HG02571 (cell line): ENCODE measurements at regions not wholly inside any gene's neighbourhood (a gene's known extent, or its start where the extent isn't known, plus 50 kb on each side); places are given as distances from the start of the nearest gene placed in this dataset.

Experiments used
- ATAC-seq: cut with Tn5 transposase; IDR thresholded peaks from one replicate; pipeline ENCODE4 v1.9.1; 2021; ENCODE audit warnings: mild to moderate bottlenecking, moderate library complexity; ENCODE audit not compliant: unreplicated experiment

- ATAC-seq: no peak
Observed at GRCh38 chr13:34001389-34001788, 183.4 kb downstream of the RFC3 start.

DNA sequence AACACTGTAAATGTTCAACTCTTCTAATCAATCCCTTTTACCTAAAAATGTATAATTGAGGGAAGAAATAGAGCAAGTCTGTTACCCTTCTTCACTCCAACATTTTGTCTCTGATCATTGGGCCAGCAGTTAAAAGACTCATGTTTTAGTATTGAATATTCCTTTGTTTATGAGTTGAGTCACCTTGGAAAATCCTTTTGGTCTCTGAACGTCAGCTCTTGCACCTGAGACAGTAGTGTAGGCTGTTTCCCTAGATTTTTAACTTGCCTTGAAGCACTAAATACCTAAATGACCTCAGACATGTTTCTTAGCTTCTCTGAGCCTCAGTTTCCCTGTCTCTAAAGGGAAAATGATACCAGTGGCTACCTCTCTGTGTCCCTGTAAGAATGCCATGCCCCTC is 184.2 kb downstream of the RFC3 start:
- no peak for ATAC-seq

DNA sequence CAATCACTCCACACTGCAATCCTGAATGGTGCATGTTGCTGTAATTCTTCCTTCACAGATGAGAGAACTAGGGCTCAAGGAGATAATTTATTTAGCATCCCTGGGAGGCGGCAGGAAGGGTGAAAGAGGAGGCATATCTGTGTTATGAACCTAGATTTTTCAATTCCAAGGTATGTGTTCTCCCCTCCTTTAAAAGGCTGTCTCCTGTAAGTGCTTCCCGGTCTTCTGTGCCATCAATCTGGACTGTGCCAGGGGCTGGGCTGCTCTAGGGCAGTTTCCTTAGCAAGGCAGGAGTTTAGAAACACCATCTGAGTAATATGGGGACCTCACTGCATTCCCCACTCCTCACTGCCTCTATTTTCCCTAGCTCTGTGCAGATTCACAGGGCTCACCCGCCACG is 185.0 kb downstream of the RFC3 start:
- ATAC-seq: no peak

DNA sequence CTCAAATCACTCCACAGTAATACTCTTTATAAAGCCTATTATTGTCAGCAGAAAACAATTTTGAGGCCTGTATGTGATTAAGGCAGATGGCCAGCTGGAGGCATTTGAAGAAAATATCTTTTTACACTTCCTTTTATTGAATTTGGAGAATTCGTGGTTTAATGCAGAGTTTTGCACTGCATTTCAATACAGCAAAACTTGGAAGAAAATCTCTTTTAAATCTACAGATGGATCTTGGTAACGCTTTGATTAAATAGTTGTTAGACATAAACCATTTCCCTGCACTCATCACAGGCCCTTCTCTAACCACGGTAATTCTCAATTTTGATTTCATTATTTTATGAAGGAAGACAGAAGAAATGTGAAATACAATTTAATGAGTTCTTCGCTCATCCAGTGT is 185.7 kb downstream of the RFC3 start:
- ATAC-seq: no peak

- ATAC-seq: no peak
Observed at GRCh38 chr13:34004676-34005075, 186.7 kb downstream of the RFC3 start.

DNA sequence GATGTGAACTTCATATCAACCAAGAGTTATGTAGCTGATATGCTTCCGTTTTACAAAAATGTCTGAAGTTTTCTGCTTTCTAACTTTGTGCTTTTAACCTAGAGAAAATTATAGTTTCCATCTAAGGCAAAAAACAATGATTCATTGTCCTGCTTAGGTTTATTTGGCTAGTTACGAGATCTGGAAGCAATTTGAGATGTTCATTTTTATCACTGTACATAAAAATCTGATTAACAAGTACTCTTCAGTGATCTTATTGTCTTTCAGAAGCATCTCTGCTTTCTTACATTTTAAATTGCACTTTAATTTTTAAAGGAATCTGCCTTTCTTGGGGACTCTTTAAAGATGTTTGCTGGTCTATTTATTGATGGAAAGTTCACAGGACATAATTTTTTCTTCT is 188.1 kb downstream of the RFC3 start:
- ATAC-seq: no peak

- no peak for ATAC-seq
Observed at GRCh38 chr13:34011552-34012085, 193.7 kb downstream of the RFC3 start.

- ATAC-seq: no peak
Observed at GRCh38 chr13:34012382-34012781, 194.4 kb downstream of the RFC3 start.

DNA sequence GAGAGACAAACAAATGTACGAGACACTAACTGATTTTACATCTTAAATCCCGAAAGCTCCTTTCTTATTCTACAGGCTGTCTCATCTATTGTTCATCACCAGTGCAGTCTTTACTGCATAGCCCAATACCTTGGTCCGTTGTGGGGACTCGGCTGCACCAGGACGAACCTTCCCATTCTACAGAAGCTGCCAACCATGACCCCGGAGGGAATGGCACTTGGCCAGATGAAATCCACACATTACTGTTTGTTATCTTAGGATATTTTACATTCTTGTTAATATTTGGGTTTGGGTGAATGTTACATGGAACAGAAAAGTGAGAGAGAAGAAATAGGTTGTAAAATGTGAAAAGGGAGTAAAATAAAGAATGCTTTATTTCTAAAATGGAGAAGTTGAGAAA is 195.1 kb downstream of the RFC3 start:
- ATAC-seq: no peak

DNA sequence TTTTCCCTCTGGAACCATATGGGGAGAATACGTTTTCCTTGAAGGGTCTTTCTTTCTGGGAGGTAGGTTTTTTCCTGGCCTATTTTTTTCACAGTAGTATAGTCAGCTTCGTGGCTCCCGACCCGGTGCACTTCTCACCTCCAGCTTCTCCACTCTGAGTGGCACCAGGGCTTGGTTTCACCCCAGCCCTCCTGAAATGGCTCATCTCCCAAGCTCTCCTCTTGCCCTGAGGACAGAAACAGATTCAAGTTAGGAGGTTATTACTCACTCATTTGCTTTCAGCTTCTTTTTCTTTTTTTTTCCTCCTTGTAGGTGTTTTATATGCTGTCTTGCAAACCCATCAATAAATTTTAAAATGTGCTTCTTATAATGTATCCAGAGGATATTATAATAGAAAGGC is 199.3 kb downstream of the RFC3 start:
- ATAC-seq: no peak

DNA sequence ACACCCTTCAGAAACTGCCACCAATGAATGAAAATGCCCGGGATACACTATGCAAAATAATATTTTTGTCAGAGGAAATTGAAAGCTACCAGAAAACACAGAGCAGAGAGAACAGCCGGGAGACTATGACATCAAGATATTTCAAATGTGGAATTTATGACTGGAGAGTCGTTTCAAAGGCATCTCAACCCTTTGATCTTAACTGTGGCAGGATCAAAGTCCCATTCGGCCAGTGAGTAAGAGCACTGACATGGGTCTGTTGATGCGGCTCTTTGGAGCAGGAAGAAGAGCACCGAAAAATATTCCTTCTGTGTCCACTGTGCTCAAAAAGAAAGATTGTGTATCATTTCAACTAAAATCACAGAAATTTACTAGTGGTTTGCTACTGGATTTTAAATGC is 201.9 kb downstream of the RFC3 start:
- ATAC-seq: no peak

DNA sequence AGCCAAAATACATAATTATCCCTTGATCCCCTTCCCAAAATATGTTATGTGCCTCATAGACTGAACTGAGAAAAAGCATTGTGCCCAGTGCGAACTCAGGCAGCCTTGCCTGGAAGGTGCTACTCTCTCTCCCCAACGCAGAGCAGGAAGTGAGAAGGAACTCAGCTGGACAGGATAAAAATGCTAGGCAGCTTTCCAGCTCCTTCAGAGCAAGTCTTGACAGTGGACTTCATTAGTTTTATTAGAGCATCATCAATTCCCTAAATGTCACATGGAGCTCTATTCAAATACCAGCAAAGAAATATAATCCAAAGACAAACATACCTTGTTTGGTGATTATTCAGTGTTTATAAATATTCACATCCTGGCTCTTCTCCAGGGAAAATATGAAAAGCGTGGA is 202.4 kb downstream of the RFC3 start:
- ATAC-seq: no peak

GRCh38 chr13:34021619-34022018 is 203.7 kb downstream of the RFC3 start:
- no peak for ATAC-seq

- ATAC-seq: no peak
Observed at GRCh38 chr13:34025746-34026145, 207.8 kb downstream of the RFC3 start.

GRCh38 chr13:34026308-34026707 is 208.4 kb downstream of the RFC3 start:
- ATAC-seq: no peak

GRCh38 chr13:34028496-34029442 is 210.8 kb downstream of the RFC3 start:
- ATAC-seq: no peak

- no peak for ATAC-seq
Observed at GRCh38 chr13:34030782-34031181, 212.8 kb downstream of the RFC3 start.

DNA sequence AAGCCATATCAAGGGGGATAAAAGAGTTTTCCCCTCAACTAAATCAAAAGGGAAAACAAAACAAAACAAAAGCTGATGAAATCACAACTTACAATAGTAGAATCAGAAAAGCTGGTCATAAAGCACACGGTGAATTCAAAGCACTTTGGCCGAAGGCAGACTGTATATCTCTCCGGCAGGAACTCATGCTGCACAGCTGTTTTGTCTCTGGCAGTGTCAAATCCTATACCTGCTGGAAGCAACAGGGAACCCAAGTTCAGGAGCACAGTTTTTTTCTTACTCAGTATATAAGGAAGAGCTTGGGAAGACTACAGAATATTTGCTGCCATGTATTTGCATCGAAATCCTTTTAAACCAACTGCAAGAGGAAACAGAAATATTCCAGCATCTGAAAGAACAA is 213.7 kb downstream of the RFC3 start:
- ATAC-seq: no peak

DNA sequence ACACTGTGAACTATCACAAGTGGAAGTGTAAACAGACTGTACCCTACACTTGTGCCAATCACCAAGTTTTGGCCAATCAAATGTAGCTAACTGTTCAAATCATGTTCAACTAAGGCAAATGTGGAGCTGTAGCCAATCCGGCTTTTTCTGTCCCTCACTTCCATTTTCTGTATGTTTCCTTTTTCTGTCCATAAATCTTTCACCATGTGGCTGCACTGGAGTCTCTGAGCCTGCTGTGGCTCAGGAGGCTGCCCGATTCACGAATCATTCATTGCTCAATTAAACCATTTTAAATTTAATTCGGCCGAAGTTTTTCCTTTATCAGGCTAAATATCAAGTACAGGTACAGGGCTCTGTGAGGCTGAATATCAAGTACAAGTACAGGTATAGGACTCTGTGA is 216.5 kb downstream of the RFC3 start:
- no peak for ATAC-seq

DNA sequence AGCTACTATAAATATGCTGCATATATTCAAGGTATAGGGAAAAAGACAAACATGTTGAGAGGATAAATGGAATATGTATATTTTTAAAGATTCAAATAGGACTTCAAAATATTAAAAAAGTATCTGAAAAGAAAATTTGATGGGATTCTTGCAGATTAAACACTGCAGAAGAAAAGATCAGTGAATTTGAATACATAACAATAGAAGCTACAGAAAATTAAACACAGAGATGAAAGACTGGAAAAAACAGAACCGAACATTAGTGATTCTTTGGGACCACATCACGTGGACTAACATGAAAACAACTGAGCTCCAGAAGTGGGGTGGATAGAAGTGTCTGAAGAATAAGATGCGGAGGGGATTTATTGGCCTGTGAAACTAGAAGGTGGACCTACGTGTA is 217.2 kb downstream of the RFC3 start:
- ATAC-seq: no peak

DNA sequence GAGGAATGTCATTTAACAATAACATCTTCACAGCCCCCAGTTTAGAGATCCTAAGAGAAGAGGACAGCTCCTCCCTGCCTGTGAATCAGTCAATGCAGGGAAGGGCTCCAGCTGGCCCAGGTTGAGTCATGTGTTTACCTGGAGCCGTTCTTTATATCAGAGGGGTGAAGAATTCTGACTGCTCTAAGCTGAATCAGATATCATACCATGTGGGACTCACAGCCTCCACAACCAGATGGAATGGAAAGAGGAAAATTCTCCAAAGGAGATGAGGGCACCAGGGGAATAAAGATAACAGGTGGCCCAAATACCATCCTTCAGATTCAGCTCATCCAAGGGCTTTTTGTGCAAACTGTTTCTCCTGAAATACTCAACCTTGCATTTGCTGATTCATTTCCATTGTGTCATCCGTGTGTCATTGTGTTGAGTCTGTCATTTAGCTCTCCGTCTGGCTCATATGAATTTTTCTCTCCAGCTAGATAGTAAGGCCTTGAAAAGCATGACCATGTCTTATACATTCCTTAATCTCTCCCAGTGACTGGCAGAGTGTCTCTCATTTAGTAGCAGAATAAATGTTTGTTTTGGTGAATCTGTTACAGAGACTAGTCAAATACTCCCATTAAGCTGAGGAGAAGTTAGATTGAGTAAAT is 217.9 kb downstream of the RFC3 start:
- ATAC-seq: no peak
